Liver (tissue), 8 donors: ENCODE measurements at regions not wholly inside any gene's neighbourhood (a gene's known extent, or its start where the extent isn't known, plus 50 kb on each side); places are given as distances from the start of the nearest gene placed in this dataset.

Experiments used
- DNase-seq: peaks from one replicate; pipeline ENCODE4 v3.0.0-alpha.2; 2017; ENCODE audit warnings: low spot score
- H3K27ac ChIP-seq, 2 donors: one replicate each; pipeline ENCODE4 v1.7.0; 2013; ENCODE audit warnings: inconsistent platforms in 2 of 2, low read length in 2 of 2, control low read depth in 1 of 2, low read depth in 1 of 2, mild to moderate bottlenecking in 1 of 2
- H3K27me3 ChIP-seq, 4 donors: one replicate each; pipeline versions ENCODE4 v1.6.1 to v1.7.0; 2013; ENCODE audit warnings: low read length in 3 of 4, inconsistent platforms in 1 of 4, mild to moderate bottlenecking in 1 of 4, moderate library complexity in 1 of 4; ENCODE audit not compliant: control insufficient read depth in 4 of 4, insufficient read depth in 4 of 4
- H3K36me3 ChIP-seq, 4 donors: one replicate each; pipeline versions ENCODE4 v1.6.1 to v1.7.0; 2013; ENCODE audit warnings: low read length in 3 of 4, mild to moderate bottlenecking in 3 of 4, low read depth in 1 of 4, moderate library complexity in 1 of 4; ENCODE audit not compliant: control insufficient read depth in 4 of 4, insufficient read depth in 3 of 4
- H3K4me1 ChIP-seq, 4 donors: one replicate each; pipeline versions ENCODE4 v1.6.1 to v1.7.0; 2013; ENCODE audit warnings: low read length in 3 of 4, mild to moderate bottlenecking in 3 of 4, moderate library complexity in 1 of 4; ENCODE audit not compliant: control insufficient read depth in 4 of 4, insufficient read depth in 4 of 4
- H3K4me3 ChIP-seq, 3 donors: one replicate each; pipeline versions ENCODE4 v1.6.1 to v1.7.0; 2013; ENCODE audit warnings: low read length in 3 of 3, control low read depth in 1 of 3, low read depth in 1 of 3, mild to moderate bottlenecking in 1 of 3
- H3K9ac ChIP-seq, 2 donors: one replicate each; pipeline ENCODE4 v1.7.0; 2013; ENCODE audit warnings: low read length in 2 of 2, mild to moderate bottlenecking in 2 of 2, moderate library complexity in 2 of 2, control low read depth in 1 of 2, low read depth in 1 of 2
- H3K9me3 ChIP-seq, 4 donors: one replicate each; pipeline versions ENCODE4 v1.6.1 to v1.7.0; 2013; ENCODE audit warnings: low read length in 3 of 4; ENCODE audit not compliant: control insufficient read depth in 4 of 4
- EGR1 ChIP-seq, 2 donors: IDR thresholded peaks; 2 replicates each; pipeline ENCODE4 v1.6.1; 2016 to 2018; ENCODE audit warnings: antibody characterized with exemption in 2 of 2, low read depth in 2 of 2
- FOXA1 ChIP-seq: IDR thresholded peaks from 2 replicates; pipeline ENCODE4 v1.6.1; 2016; ENCODE audit warnings: antibody characterized with exemption
- FOXA2 ChIP-seq: IDR thresholded peaks from 2 replicates; pipeline ENCODE4 v1.6.1; 2016; ENCODE audit warnings: antibody characterized with exemption
- HNF4A ChIP-seq, 2 donors: conservative IDR thresholded peaks; 2 replicates each; pipeline ENCODE4 v1.6.1; 2016; ENCODE audit warnings: antibody characterized with exemption in 2 of 2, mild to moderate bottlenecking in 2 of 2
- HNF4G ChIP-seq: IDR thresholded peaks from 2 replicates; pipeline ENCODE4 v1.6.1; 2016; ENCODE audit warnings: antibody characterized with exemption
- JUND ChIP-seq, 2 donors: IDR thresholded peaks; 2 replicates each; pipeline ENCODE4 v1.6.1; 2016; ENCODE audit warnings: antibody characterized with exemption in 2 of 2
- NR2F2 ChIP-seq: IDR thresholded peaks from 2 replicates; pipeline ENCODE4 v1.6.1; 2016; ENCODE audit warnings: antibody characterized with exemption
- RAD21 ChIP-seq, 2 donors: IDR thresholded peaks; 2 replicates each; pipeline ENCODE4 v1.6.1; 2016; ENCODE audit warnings: antibody characterized with exemption in 2 of 2, mild to moderate bottlenecking in 2 of 2
- RXRA ChIP-seq, 2 donors: IDR thresholded peaks; 2 replicates each; pipeline ENCODE4 v1.6.1; 2017 to 2018; ENCODE audit warnings: antibody characterized with exemption in 2 of 2, mild to moderate bottlenecking in 1 of 2
- SP1 ChIP-seq: IDR thresholded peaks from 2 replicates; pipeline ENCODE4 v1.6.1; 2018; ENCODE audit warnings: antibody characterized with exemption, mild to moderate bottlenecking
- YY1 ChIP-seq: IDR thresholded peaks from 2 replicates; pipeline ENCODE4 v1.6.1; 2016; ENCODE audit warnings: antibody characterized with exemption, mild to moderate bottlenecking
- WGBS: extraction: QIAGEN DNeasy Blood & Tissue Kit; methylation state at CpG from one replicate; pipeline ENCODE4 v1.1.7; 2013; 5-methylcytosine and 5-hydroxymethylcytosine counted together
- TF ChIP-seq, protein P1 (sequence below): fragments of 150-350 bp; IDR thresholded peaks from 2 replicates; pipeline ENCODE4 v1.5.1; 2017; ENCODE audit warnings: improper control_type of control experiment, low read depth, low read length; ENCODE audit not compliant: missing input control
- TF ChIP-seq, protein P2 (sequence below): IDR thresholded peaks from 2 replicates; pipeline ENCODE4 v1.6.1; 2016; ENCODE audit warnings: antibody characterized with exemption
- TF ChIP-seq, protein P3 (sequence below): IDR thresholded peaks from 2 replicates; pipeline ENCODE4 v1.6.1; 2016; ENCODE audit warnings: antibody characterized with exemption, mild to moderate bottlenecking
- TF ChIP-seq, protein P4 (sequence below): IDR thresholded peaks from 2 replicates; pipeline ENCODE4 v1.6.1; 2016; ENCODE audit warnings: antibody characterized with exemption
- donor health status: healthy.
- donor health status: healthy.
- donor health status: healthy.
- donor health status: healthy.
- donor health status: healthy.

DNA sequence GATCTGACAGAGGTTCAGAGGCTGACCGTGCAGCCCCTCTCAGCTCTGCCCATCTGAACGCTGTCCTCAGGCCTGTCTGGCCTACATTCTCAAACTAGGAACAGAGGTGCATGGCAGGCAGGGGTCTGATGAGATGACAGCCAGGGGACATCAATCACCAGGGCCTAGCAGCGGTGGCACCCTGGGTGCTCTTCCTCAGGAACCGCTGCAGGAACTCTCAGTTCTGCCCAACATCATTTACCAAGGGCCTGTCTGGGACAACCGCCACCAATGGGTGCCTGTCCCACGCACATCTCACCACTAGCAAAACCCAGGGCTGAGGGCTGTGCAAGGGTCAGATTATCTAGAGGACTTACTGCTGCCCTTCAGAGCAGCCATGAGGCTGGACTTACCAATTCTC, 245.7 kb downstream of the TOMM20 start:
- DNase-seq = no peak

DNA sequence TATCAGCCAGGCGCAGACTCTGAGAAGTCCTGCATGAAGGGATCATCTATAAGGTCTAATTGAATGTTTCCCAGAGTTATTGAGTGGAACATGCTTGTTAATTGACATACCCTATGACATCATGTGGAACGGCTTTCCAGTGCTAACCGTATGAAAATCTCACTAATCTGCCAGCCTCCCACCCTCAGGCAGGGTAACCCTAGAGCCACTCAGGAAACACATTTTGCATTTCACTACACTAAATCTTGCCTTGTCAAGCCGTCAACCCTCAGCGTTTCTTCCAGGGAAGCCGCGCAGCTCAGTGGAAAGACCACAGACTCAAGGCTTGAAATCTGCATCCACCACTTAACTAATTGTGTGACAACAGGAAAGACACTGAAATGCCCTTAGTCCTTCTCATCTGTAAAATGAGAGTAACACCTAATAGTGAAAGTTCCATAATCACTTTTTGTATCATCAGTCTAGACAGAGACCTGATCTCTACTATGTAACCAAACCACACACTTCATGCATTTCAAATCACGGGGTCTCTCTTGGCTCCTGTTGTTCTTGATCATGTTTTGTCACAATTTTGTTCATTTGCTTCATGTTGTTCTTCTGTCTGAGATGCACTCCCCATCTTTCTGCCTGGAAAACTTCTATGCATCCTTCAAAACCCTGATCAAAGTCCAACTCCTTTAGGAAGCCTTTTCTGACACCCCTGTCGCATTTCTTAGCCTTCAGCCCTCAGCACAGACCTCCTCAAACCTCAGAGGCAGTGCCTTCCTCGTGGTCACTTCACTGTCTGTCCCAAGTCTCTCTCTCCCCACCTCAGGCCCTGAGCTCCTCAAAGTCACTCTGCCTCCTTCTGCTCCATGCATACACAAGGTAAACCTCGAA, 246.5 kb downstream of the TOMM20 start:
- H3K27me3 ChIP-seq = no peaks in the 10 kb centered on the region
- no peaks in the 10 kb centered on the region for H3K36me3 ChIP-seq
- no peak for DNase-seq
- peaks cover 0 to 2% (median 0%) of the 10 kb centered on the region in 4 donors for H3K4me1 ChIP-seq
- H3K27ac ChIP-seq = no peak overlapping the region
- no peak overlapping the region for H3K4me3 ChIP-seq
- no peak overlapping the region for H3K9ac ChIP-seq
- H3K9me3 ChIP-seq = no peaks in the 10 kb centered on the region
- 80% methylated on average over 11 of the region's 11 CpGs for WGBS
- TF ChIP-seq, protein P1, sequence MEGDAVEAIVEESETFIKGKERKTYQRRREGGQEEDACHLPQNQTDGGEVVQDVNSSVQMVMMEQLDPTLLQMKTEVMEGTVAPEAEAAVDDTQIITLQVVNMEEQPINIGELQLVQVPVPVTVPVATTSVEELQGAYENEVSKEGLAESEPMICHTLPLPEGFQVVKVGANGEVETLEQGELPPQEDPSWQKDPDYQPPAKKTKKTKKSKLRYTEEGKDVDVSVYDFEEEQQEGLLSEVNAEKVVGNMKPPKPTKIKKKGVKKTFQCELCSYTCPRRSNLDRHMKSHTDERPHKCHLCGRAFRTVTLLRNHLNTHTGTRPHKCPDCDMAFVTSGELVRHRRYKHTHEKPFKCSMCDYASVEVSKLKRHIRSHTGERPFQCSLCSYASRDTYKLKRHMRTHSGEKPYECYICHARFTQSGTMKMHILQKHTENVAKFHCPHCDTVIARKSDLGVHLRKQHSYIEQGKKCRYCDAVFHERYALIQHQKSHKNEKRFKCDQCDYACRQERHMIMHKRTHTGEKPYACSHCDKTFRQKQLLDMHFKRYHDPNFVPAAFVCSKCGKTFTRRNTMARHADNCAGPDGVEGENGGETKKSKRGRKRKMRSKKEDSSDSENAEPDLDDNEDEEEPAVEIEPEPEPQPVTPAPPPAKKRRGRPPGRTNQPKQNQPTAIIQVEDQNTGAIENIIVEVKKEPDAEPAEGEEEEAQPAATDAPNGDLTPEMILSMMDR = no peak
- no peak for TF ChIP-seq EGR1 (IDR thresholded peaks at IDR 0.05; ENCODE audit: low read depth in 2 of 2)

More for the DNA sequence above, 245.7 kb downstream of the TOMM20 start:
- H3K36me3 ChIP-seq = no peaks in the 10 kb centered on the region
- 96% methylated on average over 6 of the region's 6 CpGs for WGBS
- H3K4me3 ChIP-seq = no peak overlapping the region
- peaks cover 0 to 2% (median 0%) of the 10 kb centered on the region in 4 donors for H3K4me1 ChIP-seq
- H3K9ac ChIP-seq = no peak overlapping the region
- H3K27me3 ChIP-seq = no peaks in the 10 kb centered on the region
- TF ChIP-seq FOXA1 (no peak), HNF4G (no peak)
- TF ChIP-seq, protein P2, sequence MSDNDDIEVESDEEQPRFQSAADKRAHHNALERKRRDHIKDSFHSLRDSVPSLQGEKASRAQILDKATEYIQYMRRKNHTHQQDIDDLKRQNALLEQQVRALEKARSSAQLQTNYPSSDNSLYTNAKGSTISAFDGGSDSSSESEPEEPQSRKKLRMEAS = no peak
- H3K27ac ChIP-seq = no peak overlapping the region
- no peaks in the 10 kb centered on the region for H3K9me3 ChIP-seq

DNA sequence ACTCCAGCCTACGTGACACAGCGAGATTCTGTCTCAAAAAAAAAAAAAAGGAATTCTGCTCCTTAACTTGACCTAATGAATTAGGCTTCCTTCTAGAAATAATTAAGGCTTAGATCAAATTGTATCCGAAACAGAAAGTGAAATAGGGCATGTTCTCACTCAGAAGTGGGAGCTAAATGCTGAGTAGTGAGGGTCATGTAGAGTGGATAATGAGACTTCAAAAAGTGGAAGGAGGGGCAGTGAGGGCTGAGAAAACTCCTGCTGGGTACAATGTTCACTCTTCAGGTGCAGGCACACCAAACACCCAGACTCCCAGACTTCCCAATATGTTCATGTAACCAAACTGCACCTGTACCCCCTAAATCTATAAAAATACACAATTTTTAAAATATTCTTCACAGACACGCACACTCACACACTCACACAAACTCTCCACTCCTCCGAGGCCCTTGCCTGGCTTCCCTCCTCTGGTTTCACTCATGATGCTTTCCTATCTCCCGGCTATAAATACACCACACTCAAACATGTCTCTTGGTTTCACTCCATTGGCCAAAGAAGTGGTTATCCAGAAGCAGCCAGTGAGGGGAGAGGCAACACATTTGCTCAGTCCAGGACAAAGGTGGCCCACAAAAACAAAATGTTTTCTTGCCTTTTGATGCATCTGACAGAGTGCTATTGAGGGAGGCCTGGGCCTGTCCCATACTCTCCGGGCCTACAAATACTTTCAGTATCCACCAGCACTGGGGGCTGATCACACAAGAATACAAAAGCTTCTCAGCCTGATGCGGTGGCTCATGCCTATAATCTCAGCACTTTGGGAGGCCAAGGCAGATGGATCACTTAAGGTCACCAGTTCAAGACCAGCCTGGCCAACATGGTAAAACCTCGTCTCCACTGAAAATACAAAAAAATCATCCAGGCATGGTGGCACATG, 249.2 kb downstream of the TOMM20 start:
- Histone ChIP-seq H3K4me1 (peaks cover 9 to 23% (median 13%) of the 10 kb centered on the region in 4 donors), H3K4me3 (no peak overlapping the region), H3K9ac (no peak overlapping the region), H3K9me3 (no peaks in the 10 kb centered on the region), H3K27ac (no peak overlapping the region), H3K36me3 (no peaks in the 10 kb centered on the region), H3K27me3 (no peaks in the 10 kb centered on the region)
- DNase-seq = no peak
- 88% methylated on average over 9 of the region's 9 CpGs for WGBS
- TF ChIP-seq SP1 (no peak), HNF4A (conservative IDR thresholded peaks at IDR 0.05) (no peak), FOXA2 (no peak), NR2F2 (no peak), FOXA1 (no peak), RAD21 (IDR thresholded peaks at IDR 0.05) (no peak), HNF4G (no peak), JUND (IDR thresholded peaks at IDR 0.05) (no peak), YY1 (no peak), EGR1 (IDR thresholded peaks at IDR 0.05; ENCODE audit: low read depth in 2 of 2) (no peak), RXRA (IDR thresholded peaks at IDR 0.05) (no peak)
- TF ChIP-seq, protein P3, sequence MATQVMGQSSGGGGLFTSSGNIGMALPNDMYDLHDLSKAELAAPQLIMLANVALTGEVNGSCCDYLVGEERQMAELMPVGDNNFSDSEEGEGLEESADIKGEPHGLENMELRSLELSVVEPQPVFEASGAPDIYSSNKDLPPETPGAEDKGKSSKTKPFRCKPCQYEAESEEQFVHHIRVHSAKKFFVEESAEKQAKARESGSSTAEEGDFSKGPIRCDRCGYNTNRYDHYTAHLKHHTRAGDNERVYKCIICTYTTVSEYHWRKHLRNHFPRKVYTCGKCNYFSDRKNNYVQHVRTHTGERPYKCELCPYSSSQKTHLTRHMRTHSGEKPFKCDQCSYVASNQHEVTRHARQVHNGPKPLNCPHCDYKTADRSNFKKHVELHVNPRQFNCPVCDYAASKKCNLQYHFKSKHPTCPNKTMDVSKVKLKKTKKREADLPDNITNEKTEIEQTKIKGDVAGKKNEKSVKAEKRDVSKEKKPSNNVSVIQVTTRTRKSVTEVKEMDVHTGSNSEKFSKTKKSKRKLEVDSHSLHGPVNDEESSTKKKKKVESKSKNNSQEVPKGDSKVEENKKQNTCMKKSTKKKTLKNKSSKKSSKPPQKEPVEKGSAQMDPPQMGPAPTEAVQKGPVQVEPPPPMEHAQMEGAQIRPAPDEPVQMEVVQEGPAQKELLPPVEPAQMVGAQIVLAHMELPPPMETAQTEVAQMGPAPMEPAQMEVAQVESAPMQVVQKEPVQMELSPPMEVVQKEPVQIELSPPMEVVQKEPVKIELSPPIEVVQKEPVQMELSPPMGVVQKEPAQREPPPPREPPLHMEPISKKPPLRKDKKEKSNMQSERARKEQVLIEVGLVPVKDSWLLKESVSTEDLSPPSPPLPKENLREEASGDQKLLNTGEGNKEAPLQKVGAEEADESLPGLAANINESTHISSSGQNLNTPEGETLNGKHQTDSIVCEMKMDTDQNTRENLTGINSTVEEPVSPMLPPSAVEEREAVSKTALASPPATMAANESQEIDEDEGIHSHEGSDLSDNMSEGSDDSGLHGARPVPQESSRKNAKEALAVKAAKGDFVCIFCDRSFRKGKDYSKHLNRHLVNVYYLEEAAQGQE = no peak
- TF ChIP-seq, protein P1 = no peak
- TF ChIP-seq, protein P4, sequence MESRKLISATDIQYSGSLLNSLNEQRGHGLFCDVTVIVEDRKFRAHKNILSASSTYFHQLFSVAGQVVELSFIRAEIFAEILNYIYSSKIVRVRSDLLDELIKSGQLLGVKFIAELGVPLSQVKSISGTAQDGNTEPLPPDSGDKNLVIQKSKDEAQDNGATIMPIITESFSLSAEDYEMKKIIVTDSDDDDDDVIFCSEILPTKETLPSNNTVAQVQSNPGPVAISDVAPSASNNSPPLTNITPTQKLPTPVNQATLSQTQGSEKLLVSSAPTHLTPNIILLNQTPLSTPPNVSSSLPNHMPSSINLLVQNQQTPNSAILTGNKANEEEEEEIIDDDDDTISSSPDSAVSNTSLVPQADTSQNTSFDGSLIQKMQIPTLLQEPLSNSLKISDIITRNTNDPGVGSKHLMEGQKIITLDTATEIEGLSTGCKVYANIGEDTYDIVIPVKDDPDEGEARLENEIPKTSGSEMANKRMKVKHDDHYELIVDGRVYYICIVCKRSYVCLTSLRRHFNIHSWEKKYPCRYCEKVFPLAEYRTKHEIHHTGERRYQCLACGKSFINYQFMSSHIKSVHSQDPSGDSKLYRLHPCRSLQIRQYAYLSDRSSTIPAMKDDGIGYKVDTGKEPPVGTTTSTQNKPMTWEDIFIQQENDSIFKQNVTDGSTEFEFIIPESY = no peak
